ENCODE measurements at regions not wholly inside any gene's neighbourhood (a gene's known extent, or its start where the extent isn't known, plus 50 kb on each side); places are given as distances from the start of the nearest gene placed in this dataset.
"Not testable (repeated sequence)": the region's sequence is repeated elsewhere in the genome, so short reads cannot be mapped to it uniquely, and the experiment has no call there.

- DNase-seq: no peak
Observed at GRCh38 chr5:45062044-45062443, 253.3 kb downstream of the MRPS30 start.

- DNase-seq: no peak
Observed at GRCh38 chr5:45081082-45081481, 272.3 kb downstream of the MRPS30 start.

- DNase-seq: no peak
Observed at GRCh38 chr5:45089870-45090269, 281.1 kb downstream of the MRPS30 start.

- DNase-seq: no peak
Observed at GRCh38 chr5:45093377-45093776, 284.6 kb downstream of the MRPS30 start.

GRCh38 chr5:45094876-45095440, 286.2 kb downstream of the MRPS30 start:
- DNase-seq: no peak

- no peak for DNase-seq
Observed at GRCh38 chr5:45098483-45098882, 289.7 kb downstream of the MRPS30 start.

- no peak for DNase-seq
Observed at GRCh38 chr5:45101146-45101545, 292.4 kb downstream of the MRPS30 start.

- DNase-seq: no peak
Observed at GRCh38 chr5:45105491-45105994, 296.8 kb downstream of the MRPS30 start.

- DNase-seq: no peak
Observed at GRCh38 chr5:45109062-45109461, 300.3 kb downstream of the MRPS30 start.

GRCh38 chr5:45109636-45110035, 300.9 kb downstream of the MRPS30 start:
- no peak for DNase-seq

GRCh38 chr5:45110399-45110798, 301.7 kb downstream of the MRPS30 start:
- DNase-seq: no peak

- no peak for DNase-seq
Observed at GRCh38 chr5:45113726-45114125, 305.0 kb downstream of the MRPS30 start.

GRCh38 chr5:45132972-45133371, 324.2 kb downstream of the MRPS30 start:
- DNase-seq: no peak

GRCh38 chr5:45162974-45163373, 354.2 kb downstream of the MRPS30 start:
- DNase-seq: no peak

- DNase-seq: no peak
Observed at GRCh38 chr5:45171563-45171962, 362.8 kb downstream of the MRPS30 start.

GRCh38 chr5:45172634-45173033, 363.9 kb downstream of the MRPS30 start:
- not testable (repeated sequence) for DNase-seq

- no peak for DNase-seq
Observed at GRCh38 chr5:45179686-45180085, 370.9 kb downstream of the MRPS30 start.

GRCh38 chr5:45189042-45189441, 380.3 kb downstream of the MRPS30 start:
- no peak for DNase-seq

GRCh38 chr5:45189481-45189880, 380.7 kb downstream of the MRPS30 start:
- no peak for DNase-seq

GRCh38 chr5:45195026-45195425, 386.3 kb downstream of the MRPS30 start:
- no peak for DNase-seq

All from fibroblast of skin of right quadriceps (primary cell).